ENCODE measurements at regions not wholly inside any gene's neighbourhood (a gene's known extent, or its start where the extent isn't known, plus 50 kb on each side); places are given as distances from the start of the nearest gene placed in this dataset.

DNA sequence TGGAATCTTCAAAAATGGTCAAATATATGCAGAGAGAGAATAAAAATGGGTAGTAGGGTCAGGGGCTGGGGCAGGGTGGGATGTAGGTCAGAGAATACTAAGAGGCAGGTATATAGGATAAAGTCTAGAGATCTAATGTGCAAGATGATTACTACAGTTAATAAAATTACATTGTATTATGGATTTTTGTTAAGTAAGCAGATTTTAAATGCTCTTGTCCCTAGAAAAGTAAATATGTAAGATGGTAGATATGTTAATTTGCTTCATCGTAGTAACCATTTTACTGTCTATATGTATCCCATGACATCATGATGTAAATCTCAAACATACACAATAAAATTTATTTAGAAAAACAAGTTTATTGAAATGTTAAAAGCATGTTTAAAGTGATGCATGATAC is 1051.4 kb downstream of the AGBL1 start:
- no peak for DNase-seq

DNA sequence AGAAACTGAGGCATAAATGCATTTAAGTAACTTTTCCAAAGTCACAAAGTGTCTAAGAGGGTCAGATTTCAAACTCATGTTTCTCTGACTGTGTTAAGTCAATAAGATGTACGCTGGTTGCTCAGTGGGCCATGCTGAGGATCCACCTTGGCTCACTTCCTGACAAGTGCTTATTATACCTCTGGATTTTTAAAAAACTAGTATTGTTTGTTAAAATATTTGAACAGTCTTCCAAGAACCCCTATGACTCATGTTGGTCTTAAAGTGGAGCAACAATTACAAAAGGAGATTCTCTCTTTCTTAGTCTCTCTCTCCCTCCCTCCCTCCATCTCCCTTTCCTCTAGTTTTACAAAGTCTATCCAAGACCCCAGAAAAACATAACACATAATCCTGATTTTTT is 1050.2 kb downstream of the AGBL1 start:
- no peak for DNase-seq

DNA sequence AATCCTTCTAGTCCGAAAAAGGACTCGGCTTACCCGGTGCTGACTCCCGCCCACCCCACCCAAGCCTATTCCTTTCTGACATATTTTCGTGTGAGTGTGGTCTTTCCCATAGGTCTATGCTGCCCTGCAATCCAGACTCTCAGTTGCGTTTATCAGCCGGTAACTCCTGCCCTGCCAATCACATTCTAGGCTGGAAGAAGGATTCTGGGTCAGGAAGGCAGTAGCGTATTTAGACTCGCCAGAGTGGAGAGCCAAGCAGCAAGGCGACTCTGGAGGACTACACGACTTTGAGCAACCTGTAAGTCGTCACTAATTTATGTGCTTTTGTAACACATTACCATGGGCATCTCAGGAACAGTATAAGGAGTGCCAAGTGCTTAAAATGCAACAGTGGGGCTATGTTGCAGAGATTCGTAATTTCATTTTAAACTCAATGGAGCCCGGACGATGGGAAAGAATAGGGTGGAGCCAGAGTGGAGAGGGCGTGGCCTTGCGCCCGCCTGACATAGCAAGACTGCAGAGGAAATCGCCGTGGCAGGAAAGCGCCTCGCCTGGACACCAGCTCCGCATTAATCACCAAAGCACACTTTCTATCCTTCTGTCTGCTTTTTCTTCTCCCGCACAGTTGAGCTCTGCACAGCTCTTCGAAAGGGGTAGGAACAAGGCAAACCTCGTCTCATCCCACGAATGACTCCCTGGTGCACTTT is 1044.2 kb downstream of the AGBL1 start:
- DNase-seq, result no peak

DNA sequence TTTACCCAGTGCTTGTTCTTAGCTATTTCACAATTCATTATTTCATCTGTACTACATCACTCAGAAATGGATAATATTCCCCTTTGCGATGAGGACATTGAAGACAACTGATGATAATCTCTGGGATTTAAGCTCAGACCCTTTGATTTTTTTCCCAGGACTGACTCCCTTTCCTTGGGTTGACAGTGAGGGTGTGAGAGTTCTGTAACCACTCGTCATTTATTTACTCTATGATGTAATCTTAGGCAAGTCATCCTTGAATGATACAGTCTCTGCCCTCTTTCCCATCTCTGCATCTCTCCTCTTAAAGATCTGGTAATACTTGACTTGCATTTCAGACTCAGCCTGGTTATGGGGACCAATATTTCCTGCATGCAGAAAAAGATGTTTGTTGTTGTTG is 1041.7 kb downstream of the AGBL1 start:
- no peak for DNase-seq

DNA sequence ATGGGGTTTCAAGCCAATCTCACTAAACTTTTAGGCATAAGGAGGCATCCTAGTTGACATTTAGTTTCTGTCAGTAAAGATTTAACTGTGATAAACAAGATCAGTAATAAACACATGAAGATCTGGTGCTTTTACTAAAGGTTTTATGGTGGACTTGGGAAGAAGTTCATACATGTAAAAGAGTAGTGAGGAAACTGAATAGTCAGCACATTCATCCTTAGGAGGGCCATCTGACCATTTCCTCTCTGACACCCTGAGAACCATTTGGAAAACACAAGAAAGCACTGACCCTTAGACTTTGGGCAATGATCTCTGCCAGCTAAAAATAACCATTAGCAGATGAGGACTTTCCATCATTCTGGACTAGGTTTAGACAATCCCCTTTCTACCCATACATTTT is 1040.9 kb downstream of the AGBL1 start:
- DNase-seq, result no peak

DNA sequence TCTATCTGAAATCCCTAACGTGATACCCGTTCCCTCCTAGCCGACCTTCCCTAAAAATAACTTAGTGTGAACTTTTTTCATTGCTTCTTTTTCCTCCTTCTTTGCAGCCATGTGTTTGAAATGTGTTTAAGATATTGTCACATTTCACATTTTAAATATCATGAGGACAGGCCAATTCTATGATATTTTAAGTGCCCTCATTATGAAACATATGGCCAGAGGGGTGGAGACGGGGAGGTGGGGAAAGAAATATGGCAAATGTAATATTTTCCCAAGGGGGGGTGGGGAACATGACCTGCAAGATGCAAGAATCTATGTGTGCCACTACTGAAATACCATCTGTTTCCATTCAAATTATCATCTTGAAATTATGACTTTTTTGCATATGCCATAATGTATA is 1039.2 kb downstream of the AGBL1 start:
- no peak for DNase-seq

DNA sequence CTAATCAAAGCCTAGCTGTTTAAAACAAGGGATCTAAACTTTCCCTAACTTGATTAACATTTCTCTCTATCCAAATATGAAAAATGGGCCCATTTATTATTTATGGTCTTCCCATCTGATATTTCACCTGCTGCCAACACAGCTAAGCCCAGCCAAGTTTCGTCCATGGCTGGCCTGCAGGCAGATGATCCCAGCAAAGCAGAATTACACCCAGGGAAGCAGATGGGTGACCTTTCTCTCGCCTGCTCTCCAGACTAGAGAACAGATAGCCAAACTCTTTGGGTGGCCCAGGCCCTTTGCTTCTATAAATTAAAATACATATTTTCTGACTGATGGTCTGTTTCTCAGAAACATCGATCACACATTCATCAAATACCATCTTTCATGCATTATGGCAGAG is 1038.8 kb downstream of the AGBL1 start:
- no peak for DNase-seq

DNA sequence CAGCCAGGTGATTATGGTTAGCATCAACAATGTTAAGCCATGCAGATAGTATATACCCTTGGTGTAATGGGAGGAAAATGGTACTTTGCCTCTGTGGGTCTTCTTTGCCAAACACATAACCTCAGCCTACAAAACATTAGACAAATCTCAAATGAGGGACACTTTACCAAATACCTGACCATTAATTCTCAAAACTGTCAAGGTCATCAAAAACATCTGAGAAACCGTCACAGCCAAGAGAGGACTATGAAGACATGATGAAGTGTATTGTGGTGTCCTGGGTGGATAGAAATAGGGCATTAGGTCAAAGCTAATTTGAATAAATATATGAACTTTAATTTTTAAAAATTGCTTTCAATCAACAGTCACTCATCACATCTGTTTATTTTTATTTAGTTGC is 1036.1 kb downstream of the AGBL1 start:
- no peak for DNase-seq

DNA sequence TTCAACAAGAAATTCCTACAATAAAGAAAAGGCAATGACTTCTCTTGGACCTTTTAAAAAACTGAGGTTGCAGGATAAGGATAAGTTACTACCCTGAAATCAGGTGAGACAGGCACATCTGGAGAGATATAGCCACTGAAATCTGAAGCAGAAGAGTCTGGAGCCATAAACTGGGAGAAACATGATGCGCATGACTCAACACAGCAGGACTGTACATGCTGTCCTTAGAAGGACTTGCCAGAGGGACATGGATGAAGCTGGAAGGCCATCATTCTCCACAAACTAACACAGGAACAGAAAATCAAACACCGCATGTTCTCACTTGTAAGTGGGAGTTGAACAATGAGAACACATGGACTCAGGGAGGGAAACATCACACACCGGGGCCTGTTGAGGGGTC is 1020.2 kb downstream of the AGBL1 start:
- DNase-seq, result no peak

DNA sequence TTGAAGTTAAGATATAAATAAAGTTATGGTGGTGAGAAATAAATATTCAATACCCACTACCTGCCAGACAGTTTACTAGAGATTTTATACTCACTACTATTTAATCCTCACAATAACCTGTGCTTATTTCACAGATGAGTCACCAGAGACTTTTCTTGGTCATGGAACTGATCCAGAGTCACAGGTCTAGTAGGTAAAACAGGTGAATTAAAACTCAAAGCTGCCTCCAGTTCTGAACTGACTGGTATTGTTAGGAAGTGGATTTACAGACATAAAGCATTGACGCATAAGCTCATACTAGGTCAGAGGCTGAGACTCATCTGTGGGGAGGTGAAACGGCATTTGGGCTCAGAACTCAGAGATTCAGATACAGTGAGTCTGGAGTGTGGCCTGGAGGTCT is 1009.9 kb downstream of the AGBL1 start:
- DNase-seq, result no peak

DNA sequence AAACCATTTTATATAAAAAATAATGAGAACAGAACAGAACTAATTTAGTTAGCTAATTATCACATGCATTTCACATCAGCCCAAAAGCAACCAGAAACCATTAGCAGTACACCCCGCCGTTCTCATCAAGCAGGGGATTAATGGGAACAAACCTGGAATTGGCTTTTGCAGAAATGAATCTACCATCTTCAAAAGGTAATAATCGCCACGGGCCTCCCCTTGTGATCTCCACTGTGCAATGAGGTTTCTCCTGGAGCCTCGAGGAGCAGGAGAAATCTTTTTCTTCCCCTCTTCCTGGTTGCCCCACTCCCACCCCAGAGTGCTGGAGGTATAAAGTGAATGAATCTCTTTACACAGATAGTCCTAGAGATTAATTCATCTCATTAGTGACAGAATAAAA is 1003.5 kb downstream of the AGBL1 start:
- DNase-seq, result no peak

DNA sequence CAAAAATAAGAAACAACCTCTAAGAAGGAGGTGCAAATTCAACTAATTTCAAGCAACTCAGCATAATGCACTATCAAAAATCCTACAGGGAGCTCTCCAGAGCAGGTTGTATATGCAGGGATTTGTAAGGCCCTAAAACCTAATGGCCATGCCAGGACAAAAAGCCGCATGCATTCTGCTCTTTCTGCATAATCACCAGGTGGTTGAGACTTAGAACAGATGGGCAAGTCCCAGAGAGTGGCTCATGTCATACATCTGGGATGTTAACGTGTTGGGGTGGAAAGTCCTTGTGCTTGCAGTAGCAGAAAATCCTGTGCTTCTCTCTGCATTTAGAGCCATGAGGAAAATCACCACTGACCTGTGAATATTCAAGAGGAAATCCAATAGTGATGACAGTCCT is 1002.9 kb downstream of the AGBL1 start:
- DNase-seq, result no peak

DNA sequence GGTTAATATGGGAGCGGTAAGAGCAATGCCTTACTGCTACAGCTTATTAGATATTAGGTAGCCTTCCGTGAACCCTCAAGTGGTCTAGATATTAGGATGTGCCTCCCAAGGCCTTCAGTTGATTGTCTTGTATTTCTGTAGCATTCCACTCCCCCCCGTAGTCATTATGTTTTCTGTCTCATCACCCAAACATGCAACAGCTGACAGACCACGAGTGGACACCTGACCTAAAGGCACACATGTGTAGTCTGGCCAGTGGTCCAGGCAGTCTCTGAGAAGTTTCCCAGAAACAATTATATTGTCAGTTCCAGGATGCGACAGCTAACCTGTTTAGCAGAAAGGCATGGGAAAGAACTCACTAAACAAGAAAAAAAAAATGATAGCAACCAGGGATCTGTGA is 1000.9 kb downstream of the AGBL1 start:
- DNase-seq, result no peak

All from GF-D8 (cell line).